Left ventricle myocardium inferior (tissue), 1 donor: ENCODE measurements at regions not wholly inside any gene's neighbourhood (a gene's known extent, or its start where the extent isn't known, plus 50 kb on each side); places are given as distances from the start of the nearest gene placed in this dataset.
A peak's percentile ranks its signal among the peaks of the same experiment; 100 is the strongest.

Source experiments
- DNase-seq: peaks from one replicate; pipeline ENCODE4 v3.0.0-alpha.2; 2020
- H3K27ac ChIP-seq: fragments of 200-600 bp; replicated peaks from 2 replicates; pipeline ENCODE4 v1.8.0; 2021
- H3K27me3 ChIP-seq: fragments of 200-600 bp; 2 replicates; pipeline ENCODE4 v1.8.0; 2021; ENCODE audit warnings: low read depth
- H3K36me3 ChIP-seq: fragments of 200-600 bp; 2 replicates; pipeline ENCODE4 v1.8.0; 2021
- H3K4me1 ChIP-seq: fragments of 200-600 bp; 2 replicates; pipeline ENCODE4 v1.8.0; 2021
- H3K4me3 ChIP-seq: fragments of 200-600 bp; 2 replicates; pipeline ENCODE4 v1.8.0; 2021; ENCODE audit warnings: mild to moderate bottlenecking, moderate library complexity
- H3K9me3 ChIP-seq: fragments of 200-600 bp; replicated peaks from 2 replicates; pipeline ENCODE4 v1.8.0; 2021
- CTCF ChIP-seq: fragments of 200-600 bp; IDR thresholded peaks from 2 replicates; pipeline ENCODE4 v1.8.0; 2021; ENCODE audit warnings: antibody characterized with exemption, mild to moderate bottlenecking, borderline replicate concordance
- intact Hi-C: fragments of 100-400 bp; cut with micrococcal nuclease; formaldehyde crosslinking; loops from one replicate; pipeline ENCODE4 v1.11.0; 2022
- donor health status: DM: no; HTN: yes; CAD: no; lungs with severe emphysema.

GRCh38 chr9:2319421-2319820, 302.2 kb upstream of the VLDLR start:
- Histone ChIP-seq H3K4me1 (no peaks in the 10 kb centered on the region), H3K9me3 (peaks cover 18% of the 10 kb centered on the region), H3K36me3 (no peaks in the 10 kb centered on the region), H3K27ac (no peak overlapping the region), H3K27me3 (no peaks in the 10 kb centered on the region), H3K4me3 (no peak overlapping the region)
- TF ChIP-seq CTCF = no peak
- DNase-seq = no peak
- intact Hi-C loops = no loop called here

- Histone ChIP-seq H3K4me1 (no peaks in the 10 kb centered on the region), H3K9me3 (peaks cover 11% of the 10 kb centered on the region), H3K4me3 (no peak overlapping the region), H3K36me3 (no peaks in the 10 kb centered on the region), H3K27ac (no peak overlapping the region), H3K27me3 (no peaks in the 10 kb centered on the region)
- intact Hi-C loops = no loop called here
- no peak for TF ChIP-seq CTCF
- no peak for DNase-seq
Measured at GRCh38 chr9:2320114-2320513, 301.5 kb upstream of the VLDLR start.

- intact Hi-C loops = no loop called here
- TF ChIP-seq CTCF = no peak
- Histone ChIP-seq H3K9me3 (peaks cover 6% of the 10 kb centered on the region), H3K27me3 (no peaks in the 10 kb centered on the region), H3K4me3 (no peak overlapping the region), H3K4me1 (no peaks in the 10 kb centered on the region), H3K36me3 (no peaks in the 10 kb centered on the region), H3K27ac (no peak overlapping the region)
- DNase-seq = no peak
Measured at GRCh38 chr9:2320632-2321031, 301.0 kb upstream of the VLDLR start.

- Histone ChIP-seq H3K4me1 (no peaks in the 10 kb centered on the region), H3K27ac (no peak overlapping the region), H3K9me3 (no peaks in the 10 kb centered on the region), H3K4me3 (no peak overlapping the region), H3K36me3 (no peaks in the 10 kb centered on the region), H3K27me3 (no peaks in the 10 kb centered on the region)
- intact Hi-C loops = no loop called here
- TF ChIP-seq CTCF = peak; percentile 56
- no peak for DNase-seq
Measured at GRCh38 chr9:2321523-2322148, 300.0 kb upstream of the VLDLR start.

- H3K9me3 ChIP-seq = no peaks in the 10 kb centered on the region
- no peaks in the 10 kb centered on the region for H3K36me3 ChIP-seq
- H3K27ac ChIP-seq = no peak overlapping the region
- H3K4me1 ChIP-seq = no peaks in the 10 kb centered on the region
- TF ChIP-seq CTCF = no peak
- DNase-seq = no peak
- intact Hi-C loops = no loop called here
- H3K27me3 ChIP-seq = no peaks in the 10 kb centered on the region
- no peak overlapping the region for H3K4me3 ChIP-seq
Measured at GRCh38 chr9:2324742-2325141, 296.8 kb upstream of the VLDLR start.

- H3K27me3 ChIP-seq = no peaks in the 10 kb centered on the region
- DNase-seq = no peak
- no peaks in the 10 kb centered on the region for H3K36me3 ChIP-seq
- no peak for TF ChIP-seq CTCF
- peaks cover 13% of the 10 kb centered on the region for H3K4me1 ChIP-seq
- intact Hi-C loops = no loop called here
- H3K4me3 ChIP-seq = no peak overlapping the region
- H3K27ac ChIP-seq = no peak overlapping the region
- H3K9me3 ChIP-seq = no peaks in the 10 kb centered on the region
Measured at GRCh38 chr9:2332663-2333062, 288.9 kb upstream of the VLDLR start.
